ENCODE measurements at regions not wholly inside any gene's neighbourhood (a gene's known extent, or its start where the extent isn't known, plus 50 kb on each side); places are given as distances from the start of the nearest gene placed in this dataset.
"Not testable (repeated sequence)": the region's sequence is repeated elsewhere in the genome, so short reads cannot be mapped to it uniquely, and the experiment has no call there.

GRCh38 chr16:26721290-26721689, 345.4 kb upstream of the C16orf82 start:
- no peak for DNase-seq

DNA sequence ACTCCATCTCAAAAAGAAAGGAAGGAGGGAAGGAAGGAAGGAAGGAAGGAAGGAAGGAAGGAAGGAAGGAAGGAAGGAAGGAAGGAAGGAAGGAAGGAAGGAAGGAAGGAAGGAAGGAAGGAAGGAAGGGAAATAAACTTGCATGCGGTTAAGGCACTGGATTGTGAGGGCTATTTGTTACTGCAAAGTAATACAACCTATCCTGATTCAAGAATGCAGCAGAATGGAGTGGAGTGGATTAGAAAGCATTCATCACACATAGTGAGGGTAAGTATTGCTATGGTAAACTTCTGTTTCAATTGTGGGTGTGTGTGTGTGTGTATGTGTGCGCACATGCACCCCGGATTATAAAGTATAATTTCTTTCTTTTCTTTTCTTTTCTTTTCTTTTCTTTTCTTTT, 344.8 kb upstream of the C16orf82 start:
- not testable (repeated sequence) for DNase-seq

GRCh38 chr16:26724189-26724588, 342.5 kb upstream of the C16orf82 start:
- DNase-seq = peak; percentile 34

GRCh38 chr16:26727848-26728247, 338.9 kb upstream of the C16orf82 start:
- DNase-seq = peak; percentile 37

DNA sequence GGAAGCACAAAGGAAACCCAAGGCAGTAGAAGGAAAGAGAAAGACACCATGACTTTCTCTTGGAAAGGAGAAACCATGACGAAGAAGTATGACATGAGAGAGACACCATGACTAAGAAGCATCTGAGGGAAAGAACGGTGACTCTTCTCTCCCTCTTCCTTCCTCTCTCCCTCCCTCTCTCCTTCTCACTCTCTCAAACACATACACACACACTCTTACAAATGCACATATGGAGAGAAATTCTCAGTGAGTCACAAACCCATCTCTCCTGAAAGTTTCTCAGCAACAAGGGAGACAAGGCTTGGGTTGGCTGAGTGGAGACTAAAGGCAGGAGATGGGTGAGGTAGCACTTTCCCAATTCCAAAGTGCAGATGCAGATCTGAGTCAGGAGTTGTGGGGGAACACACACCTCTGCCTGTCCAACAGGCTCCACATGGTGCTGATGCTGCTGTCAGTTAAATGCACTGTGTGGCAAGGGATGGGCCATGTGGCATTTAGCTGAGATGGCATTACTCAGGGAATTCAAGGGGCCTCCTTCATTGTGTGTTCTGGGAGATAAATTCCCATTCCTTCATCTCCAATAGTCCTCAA, 336.7 kb upstream of the C16orf82 start:
- DNase-seq = no peak

GRCh38 chr16:26731729-26732128, 335.0 kb upstream of the C16orf82 start:
- no peak for DNase-seq

GRCh38 chr16:26733710-26734109, 333.0 kb upstream of the C16orf82 start:
- no peak for DNase-seq

DNA sequence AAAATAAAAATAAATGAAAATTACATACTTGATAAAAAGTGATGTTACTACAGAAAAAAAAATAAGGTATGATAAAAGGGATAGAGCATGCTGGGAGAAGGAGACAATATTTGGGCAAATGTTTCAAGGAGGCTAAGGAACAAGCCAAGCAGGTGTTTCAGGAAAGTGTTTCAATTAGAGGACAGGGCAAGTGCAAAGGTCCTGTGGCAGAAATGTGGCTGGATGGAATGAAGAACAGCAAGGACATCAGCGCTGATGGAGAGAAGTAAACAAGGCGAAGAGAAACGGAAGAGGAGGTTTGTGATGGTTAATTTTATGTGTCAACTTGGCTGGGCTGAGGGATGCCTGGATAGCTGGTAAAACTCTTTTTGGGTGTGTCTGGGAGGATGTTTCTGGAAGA, 331.2 kb upstream of the C16orf82 start:
- no peak for DNase-seq

- no peak for DNase-seq
These were observed 330.6 kb upstream of the C16orf82 start for GRCh38 chr16:26736084-26736483.

DNA sequence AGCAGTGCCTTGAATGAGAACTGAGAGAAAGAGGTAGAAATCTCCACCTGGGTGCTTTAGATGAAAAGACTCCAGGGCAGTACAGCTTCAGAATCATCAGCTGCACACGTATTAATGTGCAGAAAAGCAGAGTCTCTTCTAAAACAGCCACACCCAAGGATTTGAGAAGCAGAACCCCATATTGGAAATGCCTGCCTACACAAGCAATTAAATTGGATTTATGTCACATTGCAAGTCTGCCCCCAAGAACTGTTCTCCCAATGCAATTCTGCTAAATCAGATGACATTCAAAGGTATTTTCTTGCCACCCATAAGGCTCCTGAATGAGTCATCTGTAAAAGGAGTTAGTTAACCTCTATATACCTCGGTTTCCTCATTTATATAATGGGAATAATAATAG, 326.0 kb upstream of the C16orf82 start:
- no peak for DNase-seq

GRCh38 chr16:26742040-26742439, 324.7 kb upstream of the C16orf82 start:
- no peak for DNase-seq

GRCh38 chr16:26744430-26744829, 322.3 kb upstream of the C16orf82 start:
- DNase-seq = no peak

GRCh38 chr16:26747760-26748159, 319.0 kb upstream of the C16orf82 start:
- peak; percentile 4 for DNase-seq

- DNase-seq = no peak
These were observed 317.7 kb upstream of the C16orf82 start for GRCh38 chr16:26749072-26749471.

DNA sequence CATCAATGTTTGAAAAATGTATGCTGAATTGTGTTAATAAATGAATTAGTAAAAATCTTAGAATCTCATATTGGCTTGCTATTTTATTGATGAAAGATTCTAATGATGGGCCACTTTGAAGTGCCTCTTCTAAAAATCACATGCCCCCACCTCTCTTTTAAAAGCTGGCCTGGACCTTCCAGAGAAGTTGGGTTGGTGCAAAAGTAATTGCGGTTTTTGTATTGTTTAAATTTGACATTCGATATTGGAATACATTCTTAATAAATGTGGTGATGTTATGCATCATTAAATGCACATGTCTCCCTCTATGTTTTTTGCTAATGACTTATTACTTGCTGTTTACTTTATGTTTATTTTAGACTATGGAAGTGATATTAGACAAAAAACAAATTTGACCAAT, 314.6 kb upstream of the C16orf82 start:
- no peak for DNase-seq

- DNase-seq = no peak
These were observed 310.1 kb upstream of the C16orf82 start for GRCh38 chr16:26756633-26757032.

- peak; percentile 23 for DNase-seq
These were observed 304.1 kb upstream of the C16orf82 start for GRCh38 chr16:26762594-26762993.

GRCh38 chr16:26765087-26765486, 301.6 kb upstream of the C16orf82 start:
- DNase-seq = no peak

- no peak for DNase-seq
These were observed 298.2 kb upstream of the C16orf82 start for GRCh38 chr16:26768385-26769010.

- no peak for DNase-seq
These were observed 296.2 kb upstream of the C16orf82 start for GRCh38 chr16:26770547-26770946.

- no peak for DNase-seq
These were observed 294.2 kb upstream of the C16orf82 start for GRCh38 chr16:26772503-26772902.

GRCh38 chr16:26777821-26778220, 288.9 kb upstream of the C16orf82 start:
- no peak for DNase-seq

GRCh38 chr16:26787924-26788323, 278.8 kb upstream of the C16orf82 start:
- DNase-seq = no peak

DNA sequence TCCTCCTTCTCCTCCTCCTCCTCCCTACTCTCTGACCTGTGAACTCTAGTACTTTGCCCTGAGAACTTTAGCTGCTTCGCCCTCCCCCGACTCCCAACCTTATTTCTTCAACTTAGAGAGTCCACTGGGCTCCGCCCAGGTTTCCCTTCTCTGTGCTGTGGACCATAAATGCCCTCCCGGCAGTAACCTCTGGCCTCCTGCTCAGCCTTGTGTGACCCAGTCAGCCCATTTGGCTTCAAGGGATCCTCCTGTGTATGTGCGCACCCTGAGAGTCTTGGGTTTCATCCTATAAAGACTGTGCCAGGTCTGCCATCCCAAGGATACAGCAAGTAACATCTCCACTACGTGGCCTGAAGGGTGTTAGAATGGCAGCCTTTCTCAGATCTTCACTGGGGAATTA, 275.6 kb upstream of the C16orf82 start:
- peak; percentile 37 for DNase-seq

All from renal pelvis (tissue), 1 donor.